GM20000 (cell line): ENCODE measurements at regions not wholly inside any gene's neighbourhood (a gene's known extent, or its start where the extent isn't known, plus 50 kb on each side); places are given as distances from the start of the nearest gene placed in this dataset.
"Not testable (repeated sequence)": the region's sequence is repeated elsewhere in the genome, so short reads cannot be mapped to it uniquely, and the experiment has no call there.

ENCODE experiments used
- DNase-seq: peaks from one replicate; pipeline ENCODE4 v3.0.0; 2012; ENCODE audit warnings: low spot score
- TF ChIP-seq, protein P1 (sequence below): IDR thresholded peaks from 2 replicates; pipeline ENCODE4 v1.5.1; 2012; ENCODE audit warnings: mild to moderate bottlenecking, control low read depth; ENCODE audit errors: extremely low read depth, missing control alignments

DNA sequence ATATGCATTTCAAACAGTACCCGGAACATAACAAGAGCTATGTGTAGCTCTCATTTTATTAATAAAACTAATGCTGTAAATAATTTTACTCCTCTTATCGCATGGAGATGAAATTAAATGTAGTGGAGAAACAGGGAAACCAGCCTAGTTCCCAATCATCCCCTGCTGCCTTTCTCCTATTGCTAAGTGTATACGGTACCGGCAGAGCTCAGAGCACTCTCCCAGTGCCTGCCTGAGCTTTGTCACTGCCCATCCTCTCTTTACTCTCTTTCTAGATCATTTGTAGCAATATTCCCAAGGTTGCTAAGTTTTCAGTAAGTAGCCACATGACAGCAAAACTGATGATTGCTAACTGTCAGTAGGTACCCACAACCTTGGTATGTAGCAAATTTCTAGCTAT is 85.5 kb upstream of the ZSWIM2 start:
- TF ChIP-seq, protein P1, sequence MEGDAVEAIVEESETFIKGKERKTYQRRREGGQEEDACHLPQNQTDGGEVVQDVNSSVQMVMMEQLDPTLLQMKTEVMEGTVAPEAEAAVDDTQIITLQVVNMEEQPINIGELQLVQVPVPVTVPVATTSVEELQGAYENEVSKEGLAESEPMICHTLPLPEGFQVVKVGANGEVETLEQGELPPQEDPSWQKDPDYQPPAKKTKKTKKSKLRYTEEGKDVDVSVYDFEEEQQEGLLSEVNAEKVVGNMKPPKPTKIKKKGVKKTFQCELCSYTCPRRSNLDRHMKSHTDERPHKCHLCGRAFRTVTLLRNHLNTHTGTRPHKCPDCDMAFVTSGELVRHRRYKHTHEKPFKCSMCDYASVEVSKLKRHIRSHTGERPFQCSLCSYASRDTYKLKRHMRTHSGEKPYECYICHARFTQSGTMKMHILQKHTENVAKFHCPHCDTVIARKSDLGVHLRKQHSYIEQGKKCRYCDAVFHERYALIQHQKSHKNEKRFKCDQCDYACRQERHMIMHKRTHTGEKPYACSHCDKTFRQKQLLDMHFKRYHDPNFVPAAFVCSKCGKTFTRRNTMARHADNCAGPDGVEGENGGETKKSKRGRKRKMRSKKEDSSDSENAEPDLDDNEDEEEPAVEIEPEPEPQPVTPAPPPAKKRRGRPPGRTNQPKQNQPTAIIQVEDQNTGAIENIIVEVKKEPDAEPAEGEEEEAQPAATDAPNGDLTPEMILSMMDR = no peak
- DNase-seq = no peak

DNA sequence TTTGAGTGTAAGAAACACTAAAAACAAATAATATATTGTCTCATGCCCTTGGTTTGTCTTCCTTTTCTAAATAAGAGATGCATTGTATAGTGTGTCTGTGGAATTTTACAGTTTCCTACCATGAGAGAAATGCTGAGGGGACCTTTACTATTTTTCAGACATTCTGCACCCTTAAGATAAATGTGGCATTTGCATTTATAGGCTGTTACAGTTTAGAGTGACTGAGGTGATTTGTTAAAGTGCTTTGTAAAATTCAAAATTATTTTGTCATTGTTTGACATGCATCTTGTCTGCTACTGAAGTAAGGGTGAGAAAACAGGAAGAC is 78.9 kb upstream of the ZSWIM2 start:
- TF ChIP-seq, protein P1 = no peak
- DNase-seq = no peak

DNA sequence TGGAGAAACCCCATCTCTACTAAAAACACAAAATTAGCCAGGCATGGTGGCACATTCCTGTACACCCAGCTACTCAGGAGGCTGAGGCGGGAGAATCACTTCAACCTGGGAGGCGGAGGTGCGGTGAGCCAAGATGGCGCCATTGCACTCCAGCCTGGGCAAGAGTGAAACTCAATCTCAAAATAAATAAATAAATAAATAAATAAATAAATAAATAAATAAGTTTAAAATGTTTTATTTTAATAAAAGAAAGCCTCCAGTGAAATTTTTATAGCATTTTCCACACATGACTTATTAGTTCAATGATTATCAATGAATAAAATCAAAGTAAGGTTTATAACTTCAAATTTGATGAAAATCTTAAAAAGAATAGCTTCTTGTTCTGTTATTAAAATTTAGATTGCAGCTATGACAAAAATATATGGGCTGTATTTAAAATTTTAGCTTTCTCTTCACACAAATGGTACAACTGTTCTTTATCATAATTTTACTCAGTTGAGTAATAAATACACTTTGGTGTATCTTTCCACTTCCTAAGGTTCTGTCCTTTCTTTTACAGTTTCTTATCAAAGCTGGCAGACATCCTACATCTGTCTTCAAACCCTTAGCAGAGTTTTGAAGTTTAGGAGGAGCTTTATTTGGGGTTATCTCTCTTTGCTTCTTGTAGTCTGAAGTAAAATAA is 78.4 kb upstream of the ZSWIM2 start:
- TF ChIP-seq, protein P1 = no peak
- no peak for DNase-seq

DNA sequence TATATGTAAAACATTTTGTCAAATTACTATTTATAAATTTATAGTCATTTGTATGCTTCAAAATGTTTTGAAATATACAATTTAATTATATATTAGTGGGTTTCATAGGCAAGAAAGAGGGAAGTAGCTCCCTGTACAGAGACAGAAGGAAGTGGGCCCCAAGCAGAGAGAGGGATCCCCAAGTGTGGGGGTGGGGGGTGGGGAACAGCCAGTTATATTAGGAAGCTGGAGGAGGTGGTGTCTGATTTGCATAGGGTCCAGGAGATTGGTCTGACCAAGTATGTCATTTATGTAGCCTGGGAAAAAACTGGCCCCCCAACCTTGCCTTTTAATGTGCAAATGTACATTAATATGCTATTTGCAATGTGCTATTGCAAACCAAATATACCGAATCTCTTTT is 76.5 kb upstream of the ZSWIM2 start:
- TF ChIP-seq, protein P1 = no peak
- DNase-seq = no peak

DNA sequence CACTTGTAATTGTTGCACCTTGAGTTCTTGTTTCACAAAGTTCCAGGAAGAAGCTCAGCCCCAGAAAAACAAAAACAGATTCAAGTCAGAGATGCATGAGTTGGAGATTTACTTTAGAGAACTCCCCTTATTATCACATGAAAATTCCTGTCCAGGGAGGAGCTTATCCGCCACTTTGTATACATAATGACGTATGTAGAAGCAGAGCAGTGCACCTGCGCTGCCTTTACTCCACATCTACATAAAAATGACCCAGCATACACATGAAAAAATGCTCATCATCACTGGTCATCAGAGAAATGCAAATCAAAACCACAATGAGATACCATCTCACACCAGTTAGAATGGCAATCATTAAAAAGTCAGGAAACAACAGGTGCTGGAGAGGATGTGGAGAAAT is 73.3 kb upstream of the ZSWIM2 start:
- DNase-seq = not testable (repeated sequence)

DNA sequence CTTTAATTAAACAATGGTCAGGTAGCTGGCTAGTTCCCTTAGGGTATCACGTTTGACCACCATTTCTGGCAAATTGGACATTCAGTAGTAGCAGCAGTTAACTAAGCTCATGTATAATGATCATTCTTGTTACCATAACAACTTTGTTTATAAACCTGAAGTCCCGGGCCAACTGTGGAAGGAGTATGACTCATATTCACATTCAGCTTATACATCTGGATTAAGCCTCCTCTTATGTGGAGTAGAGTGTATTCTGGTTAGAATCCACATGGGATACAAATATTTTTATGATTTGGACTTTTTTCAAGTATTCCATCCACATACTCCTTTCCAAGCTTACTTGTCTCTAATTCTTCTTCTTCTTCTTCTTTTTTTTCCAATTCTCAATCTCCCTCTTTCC is 70.3 kb upstream of the ZSWIM2 start:
- TF ChIP-seq, protein P1 = no peak
- DNase-seq = no peak

DNA sequence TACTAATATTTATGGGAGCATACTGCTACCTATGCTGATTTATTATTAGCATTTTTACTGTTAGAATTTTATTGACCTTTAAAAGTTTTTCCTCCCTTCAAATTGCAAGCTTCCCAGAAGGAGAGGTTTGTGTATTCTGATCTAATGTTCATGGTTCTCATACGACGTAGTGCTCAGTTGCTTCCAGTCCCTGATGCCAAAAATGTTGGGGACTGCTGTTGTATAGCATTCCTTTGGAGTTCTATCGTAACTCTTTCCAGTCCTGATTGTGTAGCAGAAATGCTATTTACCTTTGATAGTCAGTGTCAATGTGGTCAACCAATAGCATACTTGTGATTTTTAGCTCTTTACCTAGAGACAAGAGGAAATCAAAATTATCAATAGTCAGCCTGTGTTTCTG is 69.5 kb upstream of the ZSWIM2 start:
- TF ChIP-seq, protein P1 = no peak
- no peak for DNase-seq

DNA sequence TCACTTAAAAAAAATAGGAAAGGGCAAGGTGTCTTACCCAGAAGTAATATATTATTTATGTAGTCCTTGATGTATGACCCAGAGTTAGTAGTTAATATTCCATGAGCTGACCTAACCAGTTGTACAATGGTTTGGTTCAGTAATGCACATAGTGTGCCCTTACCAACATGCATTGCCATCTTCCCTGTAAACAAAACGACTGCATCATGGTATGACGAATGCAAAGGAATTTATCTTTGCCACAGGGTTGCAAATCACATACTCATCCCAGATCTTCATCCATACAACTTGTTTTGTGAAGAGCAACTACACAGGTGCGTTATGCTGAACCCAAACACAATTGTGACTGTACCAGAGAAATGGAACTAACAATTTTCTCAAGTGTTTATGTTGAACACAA is 68.9 kb upstream of the ZSWIM2 start:
- TF ChIP-seq, protein P1 = no peak
- DNase-seq = no peak
